ENCODE measurements at regions not wholly inside any gene's neighbourhood (a gene's known extent, or its start where the extent isn't known, plus 50 kb on each side); places are given as distances from the start of the nearest gene placed in this dataset.

DNA sequence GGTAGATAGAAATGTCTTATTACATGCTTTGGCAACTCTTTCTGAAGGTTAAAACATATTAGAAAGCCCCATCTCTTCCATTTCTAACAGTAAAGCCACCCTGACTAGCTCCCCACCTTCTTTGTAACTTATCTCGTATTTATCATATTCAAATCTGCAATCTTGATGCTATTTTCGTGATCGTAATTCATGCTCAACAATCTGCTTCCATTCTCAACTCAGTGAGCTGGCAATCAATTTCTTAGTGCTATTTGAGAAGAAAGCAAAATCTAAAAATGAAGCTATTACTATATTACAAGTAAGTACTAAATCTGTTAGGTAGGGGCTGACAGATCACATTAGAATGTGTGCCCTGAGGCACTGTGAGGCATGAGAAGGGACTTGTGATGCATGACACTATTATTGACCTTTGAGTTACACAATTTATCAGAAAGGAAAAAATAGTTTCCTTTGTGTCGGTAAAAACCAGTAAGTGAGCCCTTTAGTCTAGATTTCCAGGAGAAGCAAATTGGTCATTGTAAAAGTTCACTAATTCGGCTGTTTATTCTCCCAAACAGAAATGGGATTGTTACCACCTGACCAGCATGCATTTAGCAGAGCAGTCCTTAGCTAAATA lies 379.7 kb upstream of the CNTN6 start:
- TF ChIP-seq, protein P1, sequence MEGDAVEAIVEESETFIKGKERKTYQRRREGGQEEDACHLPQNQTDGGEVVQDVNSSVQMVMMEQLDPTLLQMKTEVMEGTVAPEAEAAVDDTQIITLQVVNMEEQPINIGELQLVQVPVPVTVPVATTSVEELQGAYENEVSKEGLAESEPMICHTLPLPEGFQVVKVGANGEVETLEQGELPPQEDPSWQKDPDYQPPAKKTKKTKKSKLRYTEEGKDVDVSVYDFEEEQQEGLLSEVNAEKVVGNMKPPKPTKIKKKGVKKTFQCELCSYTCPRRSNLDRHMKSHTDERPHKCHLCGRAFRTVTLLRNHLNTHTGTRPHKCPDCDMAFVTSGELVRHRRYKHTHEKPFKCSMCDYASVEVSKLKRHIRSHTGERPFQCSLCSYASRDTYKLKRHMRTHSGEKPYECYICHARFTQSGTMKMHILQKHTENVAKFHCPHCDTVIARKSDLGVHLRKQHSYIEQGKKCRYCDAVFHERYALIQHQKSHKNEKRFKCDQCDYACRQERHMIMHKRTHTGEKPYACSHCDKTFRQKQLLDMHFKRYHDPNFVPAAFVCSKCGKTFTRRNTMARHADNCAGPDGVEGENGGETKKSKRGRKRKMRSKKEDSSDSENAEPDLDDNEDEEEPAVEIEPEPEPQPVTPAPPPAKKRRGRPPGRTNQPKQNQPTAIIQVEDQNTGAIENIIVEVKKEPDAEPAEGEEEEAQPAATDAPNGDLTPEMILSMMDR (conservative IDR thresholded peaks at IDR 0.05; ENCODE audit: low read depth, low read length): no peak
- no peak for TF ChIP-seq EZH2 (IDR thresholded peaks at IDR 0.05; ENCODE audit: borderline replicate concordance, low read depth, low read length, poor library complexity, severe bottlenecking)
